ENCODE measurements at regions not wholly inside any gene's neighbourhood (a gene's known extent, or its start where the extent isn't known, plus 50 kb on each side); places are given as distances from the start of the nearest gene placed in this dataset.

DNA sequence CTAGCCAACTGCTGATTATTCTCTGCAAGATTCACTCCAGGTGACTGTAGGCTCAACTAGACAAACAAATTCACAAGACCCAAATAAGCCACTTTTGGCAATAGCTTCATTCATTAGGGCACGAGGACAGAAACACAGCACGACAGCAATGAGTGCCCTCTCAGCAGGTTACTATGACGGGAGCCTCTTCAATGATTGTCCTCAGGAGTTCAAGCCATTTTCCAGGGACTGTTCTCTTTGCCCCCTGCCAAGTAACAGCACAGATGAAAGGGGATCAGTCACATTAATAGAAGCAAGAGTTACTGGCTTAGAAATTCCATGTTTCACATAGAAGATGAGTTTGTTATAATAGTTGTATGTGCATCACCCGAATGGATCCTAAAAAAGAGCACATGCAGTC is 712.2 kb downstream of the CDH8 start:
- TF ChIP-seq, protein P1, sequence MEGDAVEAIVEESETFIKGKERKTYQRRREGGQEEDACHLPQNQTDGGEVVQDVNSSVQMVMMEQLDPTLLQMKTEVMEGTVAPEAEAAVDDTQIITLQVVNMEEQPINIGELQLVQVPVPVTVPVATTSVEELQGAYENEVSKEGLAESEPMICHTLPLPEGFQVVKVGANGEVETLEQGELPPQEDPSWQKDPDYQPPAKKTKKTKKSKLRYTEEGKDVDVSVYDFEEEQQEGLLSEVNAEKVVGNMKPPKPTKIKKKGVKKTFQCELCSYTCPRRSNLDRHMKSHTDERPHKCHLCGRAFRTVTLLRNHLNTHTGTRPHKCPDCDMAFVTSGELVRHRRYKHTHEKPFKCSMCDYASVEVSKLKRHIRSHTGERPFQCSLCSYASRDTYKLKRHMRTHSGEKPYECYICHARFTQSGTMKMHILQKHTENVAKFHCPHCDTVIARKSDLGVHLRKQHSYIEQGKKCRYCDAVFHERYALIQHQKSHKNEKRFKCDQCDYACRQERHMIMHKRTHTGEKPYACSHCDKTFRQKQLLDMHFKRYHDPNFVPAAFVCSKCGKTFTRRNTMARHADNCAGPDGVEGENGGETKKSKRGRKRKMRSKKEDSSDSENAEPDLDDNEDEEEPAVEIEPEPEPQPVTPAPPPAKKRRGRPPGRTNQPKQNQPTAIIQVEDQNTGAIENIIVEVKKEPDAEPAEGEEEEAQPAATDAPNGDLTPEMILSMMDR (IDR thresholded peaks at IDR 0.05), result no peak
- TF ChIP-seq EP300 (IDR thresholded peaks at IDR 0.05), result no peak
